ENCODE measurements at regions not wholly inside any gene's neighbourhood (a gene's known extent, or its start where the extent isn't known, plus 50 kb on each side); places are given as distances from the start of the nearest gene placed in this dataset.

DNA sequence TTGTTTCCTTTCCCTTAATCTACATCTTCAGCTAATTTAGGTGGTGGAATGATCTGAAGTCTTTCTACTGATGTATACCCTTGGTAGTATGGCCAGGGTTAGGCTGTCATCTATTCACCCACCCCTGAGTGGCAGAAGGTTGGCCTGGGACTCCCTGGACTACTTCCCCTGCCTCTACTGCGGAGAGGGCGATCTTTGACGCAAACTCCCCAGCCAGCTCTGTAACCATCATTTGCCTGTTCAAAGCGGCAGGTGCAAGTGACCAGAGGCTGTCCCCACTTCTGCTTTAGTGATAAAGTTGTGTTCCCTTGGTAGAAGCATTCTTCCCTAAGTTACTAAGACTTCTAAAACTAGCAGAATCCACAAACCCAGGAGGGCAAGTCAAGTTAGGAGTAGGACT lies 70.8 kb upstream of the UNC5B start:
- TF ChIP-seq, protein P1, sequence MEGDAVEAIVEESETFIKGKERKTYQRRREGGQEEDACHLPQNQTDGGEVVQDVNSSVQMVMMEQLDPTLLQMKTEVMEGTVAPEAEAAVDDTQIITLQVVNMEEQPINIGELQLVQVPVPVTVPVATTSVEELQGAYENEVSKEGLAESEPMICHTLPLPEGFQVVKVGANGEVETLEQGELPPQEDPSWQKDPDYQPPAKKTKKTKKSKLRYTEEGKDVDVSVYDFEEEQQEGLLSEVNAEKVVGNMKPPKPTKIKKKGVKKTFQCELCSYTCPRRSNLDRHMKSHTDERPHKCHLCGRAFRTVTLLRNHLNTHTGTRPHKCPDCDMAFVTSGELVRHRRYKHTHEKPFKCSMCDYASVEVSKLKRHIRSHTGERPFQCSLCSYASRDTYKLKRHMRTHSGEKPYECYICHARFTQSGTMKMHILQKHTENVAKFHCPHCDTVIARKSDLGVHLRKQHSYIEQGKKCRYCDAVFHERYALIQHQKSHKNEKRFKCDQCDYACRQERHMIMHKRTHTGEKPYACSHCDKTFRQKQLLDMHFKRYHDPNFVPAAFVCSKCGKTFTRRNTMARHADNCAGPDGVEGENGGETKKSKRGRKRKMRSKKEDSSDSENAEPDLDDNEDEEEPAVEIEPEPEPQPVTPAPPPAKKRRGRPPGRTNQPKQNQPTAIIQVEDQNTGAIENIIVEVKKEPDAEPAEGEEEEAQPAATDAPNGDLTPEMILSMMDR (IDR thresholded peaks at IDR 0.05; ENCODE audit: borderline replicate concordance, extremely low read depth, low read length, poor library complexity, severe bottlenecking): no peak
- TF ChIP-seq EZH2 (IDR thresholded peaks at IDR 0.05; ENCODE audit: borderline replicate concordance, low read depth, low read length, severe bottlenecking): no peak
